GM12891 (cell line): ENCODE measurements at regions not wholly inside any gene's neighbourhood (a gene's known extent, or its start where the extent isn't known, plus 50 kb on each side); places are given as distances from the start of the nearest gene placed in this dataset.

Experiments
- DNase-seq: peaks from one replicate; pipeline ENCODE4 v3.0.0; 2011; ENCODE audit warnings: low spot score; ENCODE audit not compliant: insufficient read length
- FAIRE-seq: peaks from 2 replicates; lab custom pipeline; 2011; peaks lifted over from hg19 to GRCh38; lab: Jason Lieb, UNC
- PAX5 ChIP-seq: IDR thresholded peaks from 2 replicates; pipeline ENCODE4 v1.6.1; 2011; ENCODE audit warnings: low read length, moderate library complexity, mild to moderate bottlenecking; ENCODE audit not compliant: insufficient read depth, severe bottlenecking
- POLR2A ChIP-seq: IDR thresholded peaks from 2 replicates; pipeline ENCODE4 v1.6.1; 2011; ENCODE audit warnings: low read depth, low read length, control low read depth
- POLR2AphosphoS5 ChIP-seq: IDR thresholded peaks from 2 replicates; pipeline ENCODE4 v1.6.1; 2011; ENCODE audit warnings: low read depth, low read length, control low read depth
- POU2F2 ChIP-seq: IDR thresholded peaks from 2 replicates; pipeline ENCODE4 v1.6.1; 2011; ENCODE audit warnings: low read depth, mild to moderate bottlenecking, control low read depth, low read length, moderate library complexity
- SPI1 ChIP-seq: IDR thresholded peaks from 2 replicates; pipeline ENCODE4 v1.6.1; 2011; ENCODE audit warnings: low read depth, low read length, control low read depth
- TAF1 ChIP-seq: IDR thresholded peaks from 2 replicates; pipeline ENCODE4 v1.6.1; 2011; ENCODE audit warnings: low read depth, low read length, control low read depth

- no peak for TF ChIP-seq POLR2A
- TF ChIP-seq POU2F2 = no peak
- TF ChIP-seq PAX5 = no peak
- TF ChIP-seq POLR2AphosphoS5 = no peak
- TF ChIP-seq SPI1 = no peak
- TF ChIP-seq TAF1 = no peak
- DNase-seq (no peak), FAIRE-seq (no peak)
Measured at GRCh38 chr11:91170711-91171110, 947.9 kb upstream of the CHORDC1 start.

DNA sequence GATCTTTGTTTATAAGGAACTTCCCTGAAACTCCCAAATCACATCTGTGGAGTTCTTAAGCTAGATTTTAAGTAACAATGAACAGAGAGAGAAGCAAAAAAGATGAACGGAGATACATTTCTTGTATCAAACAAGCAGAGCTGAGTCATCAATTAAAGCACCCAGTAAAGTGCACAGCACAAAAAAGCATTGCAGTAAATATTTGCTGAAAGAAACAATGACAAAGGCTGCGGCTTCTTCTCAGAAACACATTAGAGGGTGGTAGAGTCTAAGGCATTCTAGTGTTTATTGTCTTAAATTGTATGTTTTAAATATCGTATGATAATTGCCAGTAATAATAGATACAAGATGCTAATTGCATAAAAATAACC, 941.6 kb upstream of the CHORDC1 start:
- FAIRE-seq = no peak
- TF ChIP-seq TAF1 (no peak), PAX5 (no peak), POLR2A (no peak), SPI1 (no peak), POU2F2 (no peak), POLR2AphosphoS5 (no peak)
- no peak for DNase-seq

DNA sequence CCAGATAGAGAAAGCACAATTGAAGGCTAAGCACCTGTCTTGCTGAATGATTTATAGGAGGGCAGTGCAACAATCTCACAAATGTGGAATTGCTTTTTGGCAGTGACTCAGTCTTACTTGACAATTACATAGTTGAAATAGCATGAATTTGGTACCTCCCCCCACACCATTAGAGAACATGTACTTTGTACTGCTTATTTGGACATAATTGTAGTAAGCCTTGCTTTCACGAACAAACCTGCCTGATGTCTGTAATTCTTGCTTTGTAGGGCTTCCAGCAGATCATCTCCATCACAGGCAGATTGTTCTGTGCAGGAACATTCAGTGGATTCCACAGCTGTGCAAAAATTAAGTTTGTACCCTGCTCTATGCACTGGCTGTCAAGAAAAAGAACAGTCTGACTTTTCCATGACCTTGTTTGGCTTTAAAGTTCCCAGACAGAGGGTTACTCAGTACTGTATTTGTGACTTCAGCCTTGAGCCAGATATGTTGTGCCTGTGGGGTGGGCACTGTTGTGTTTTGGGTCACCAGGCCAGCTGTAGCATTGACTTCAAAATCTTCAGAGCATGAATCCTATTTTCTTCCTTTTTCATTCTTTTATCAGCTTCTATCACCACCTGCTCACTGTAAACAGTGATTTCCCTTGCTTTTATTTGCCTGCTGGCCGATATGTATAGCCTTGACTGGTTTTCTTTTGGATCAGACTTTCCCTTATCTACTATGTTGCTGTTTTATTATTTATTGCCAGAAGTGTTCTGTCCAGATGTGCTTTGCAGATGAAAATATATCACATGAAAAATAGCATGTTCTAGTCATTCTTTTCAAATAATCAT, 941.0 kb upstream of the CHORDC1 start:
- DNase-seq (no peak), FAIRE-seq (no peak)
- no peak for TF ChIP-seq SPI1
- no peak for TF ChIP-seq PAX5
- no peak for TF ChIP-seq POU2F2
- TF ChIP-seq POLR2AphosphoS5 = no peak
- no peak for TF ChIP-seq POLR2A
- TF ChIP-seq TAF1 = no peak

GRCh38 chr11:91160661-91161060, 937.8 kb upstream of the CHORDC1 start:
- DNase-seq (no peak), FAIRE-seq (no peak)
- no peak for TF ChIP-seq PAX5
- no peak for TF ChIP-seq POLR2AphosphoS5
- TF ChIP-seq POU2F2 = no peak
- no peak for TF ChIP-seq POLR2A
- no peak for TF ChIP-seq TAF1
- no peak for TF ChIP-seq SPI1

DNA sequence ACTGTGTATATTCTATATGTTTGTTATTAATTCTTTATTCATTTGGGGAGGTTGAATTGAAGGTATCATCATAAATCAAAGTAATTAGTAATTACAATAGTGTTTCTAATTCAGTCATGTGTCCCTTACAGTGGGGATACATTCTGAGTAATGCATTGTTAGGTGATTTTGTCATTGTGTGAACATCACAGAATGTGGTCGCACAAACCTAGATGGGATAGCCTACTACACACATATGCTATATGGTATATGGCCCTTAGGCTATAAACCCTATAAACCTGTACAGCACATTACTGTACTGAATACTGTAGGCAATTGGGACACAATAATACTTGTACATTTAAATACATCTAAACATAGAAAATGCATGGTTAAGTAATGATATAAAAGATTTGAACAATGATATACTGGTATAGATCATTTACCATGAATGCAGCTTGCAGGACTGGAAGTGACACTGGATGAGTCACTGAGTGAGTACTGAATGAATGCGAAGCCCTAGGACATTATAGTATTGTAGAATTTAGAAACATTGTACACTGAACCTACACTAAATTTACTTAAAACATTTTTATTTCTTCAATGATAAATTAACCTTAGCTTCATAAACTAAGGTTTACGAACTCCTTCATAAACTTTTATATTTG, 936.2 kb upstream of the CHORDC1 start:
- TF ChIP-seq POLR2AphosphoS5 (no peak), PAX5 (no peak), TAF1 (no peak), POLR2A (no peak), POU2F2 (no peak), SPI1 (no peak)
- FAIRE-seq (no peak), DNase-seq (no peak)

- DNase-seq = no peak
- TF ChIP-seq POU2F2 (no peak), SPI1 (no peak), TAF1 (no peak), POLR2A (no peak), PAX5 (no peak), POLR2AphosphoS5 (no peak)
- FAIRE-seq = no peak
Measured at GRCh38 chr11:91158297-91158696, 935.4 kb upstream of the CHORDC1 start.

GRCh38 chr11:91156041-91156440, 933.2 kb upstream of the CHORDC1 start:
- no peak for FAIRE-seq
- no peak for DNase-seq
- TF ChIP-seq TAF1 (no peak), SPI1 (no peak), POLR2A (no peak), POLR2AphosphoS5 (no peak), POU2F2 (no peak), PAX5 (no peak)

- TF ChIP-seq TAF1 (no peak), POU2F2 (no peak), POLR2A (no peak), SPI1 (no peak), PAX5 (no peak), POLR2AphosphoS5 (no peak)
- FAIRE-seq = no peak
- no peak for DNase-seq
Measured at GRCh38 chr11:91147885-91148284, 925.0 kb upstream of the CHORDC1 start.

DNA sequence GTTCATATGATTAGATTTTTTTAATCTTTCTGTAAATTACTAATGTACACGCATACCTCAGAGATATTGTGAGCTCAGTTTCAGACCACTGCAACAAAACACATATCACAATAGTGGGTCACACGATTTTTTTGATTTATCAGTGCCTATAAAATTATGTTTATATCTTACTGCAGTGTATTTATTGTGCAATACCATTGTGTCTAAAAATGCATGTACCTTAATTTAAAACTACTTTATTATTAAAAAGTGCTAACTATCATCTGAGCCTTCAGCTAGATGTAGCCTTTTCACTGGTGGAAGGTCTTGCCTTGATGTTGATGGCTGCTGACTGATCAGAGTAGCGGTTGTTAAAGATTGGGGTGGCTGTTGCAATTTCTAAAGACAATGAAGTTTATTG, 918.8 kb upstream of the CHORDC1 start:
- no peak for FAIRE-seq
- no peak for TF ChIP-seq POLR2AphosphoS5
- TF ChIP-seq PAX5 = no peak
- no peak for TF ChIP-seq POU2F2
- no peak for TF ChIP-seq SPI1
- TF ChIP-seq TAF1 = no peak
- TF ChIP-seq POLR2A = no peak
- DNase-seq = no peak
